Liver (tissue), 3 donors: ENCODE measurements at regions not wholly inside any gene's neighbourhood (a gene's known extent, or its start where the extent isn't known, plus 50 kb on each side); places are given as distances from the start of the nearest gene placed in this dataset.

Experiments used
- ATF3 ChIP-seq: IDR thresholded peaks from 2 replicates; pipeline ENCODE4 v1.6.1; 2016; ENCODE audit warnings: antibody characterized with exemption
- EGR1 ChIP-seq, 2 donors: IDR thresholded peaks; 2 replicates each; pipeline ENCODE4 v1.6.1; 2016 to 2018; ENCODE audit warnings: antibody characterized with exemption in 2 of 2, low read depth in 2 of 2
- GABPA ChIP-seq, 2 donors: IDR thresholded peaks in 1 of 2; conservative IDR thresholded peaks in 1 of 2; 2 replicates each; pipeline ENCODE4 v1.6.1; 2016; ENCODE audit warnings: antibody characterized with exemption in 2 of 2, mild to moderate bottlenecking in 1 of 2, moderate library complexity in 1 of 2
- HNF4A ChIP-seq, 2 donors: conservative IDR thresholded peaks; 2 replicates each; pipeline ENCODE4 v1.6.1; 2016; ENCODE audit warnings: antibody characterized with exemption in 2 of 2, mild to moderate bottlenecking in 2 of 2
- JUND ChIP-seq, 2 donors: IDR thresholded peaks; 2 replicates each; pipeline ENCODE4 v1.6.1; 2016; ENCODE audit warnings: antibody characterized with exemption in 2 of 2
- MAX ChIP-seq: IDR thresholded peaks from 2 replicates; pipeline ENCODE4 v1.6.1; 2016; ENCODE audit warnings: antibody characterized with exemption
- RAD21 ChIP-seq, 2 donors: IDR thresholded peaks; 2 replicates each; pipeline ENCODE4 v1.6.1; 2016; ENCODE audit warnings: antibody characterized with exemption in 2 of 2, mild to moderate bottlenecking in 2 of 2
- REST ChIP-seq: IDR thresholded peaks from 2 replicates; pipeline ENCODE4 v1.6.1; 2016; ENCODE audit warnings: antibody characterized with exemption, mild to moderate bottlenecking
- TAF1 ChIP-seq: conservative IDR thresholded peaks from 2 replicates; pipeline ENCODE4 v1.6.1; 2016; ENCODE audit warnings: antibody characterized with exemption, mild to moderate bottlenecking
- TF ChIP-seq, protein P1 (sequence below): fragments of 150-350 bp; IDR thresholded peaks from 2 replicates; pipeline ENCODE4 v1.5.1; 2017; ENCODE audit warnings: improper control_type of control experiment, low read depth, low read length; ENCODE audit not compliant: missing input control
- donor health status: healthy.
- donor health status: healthy.

DNA sequence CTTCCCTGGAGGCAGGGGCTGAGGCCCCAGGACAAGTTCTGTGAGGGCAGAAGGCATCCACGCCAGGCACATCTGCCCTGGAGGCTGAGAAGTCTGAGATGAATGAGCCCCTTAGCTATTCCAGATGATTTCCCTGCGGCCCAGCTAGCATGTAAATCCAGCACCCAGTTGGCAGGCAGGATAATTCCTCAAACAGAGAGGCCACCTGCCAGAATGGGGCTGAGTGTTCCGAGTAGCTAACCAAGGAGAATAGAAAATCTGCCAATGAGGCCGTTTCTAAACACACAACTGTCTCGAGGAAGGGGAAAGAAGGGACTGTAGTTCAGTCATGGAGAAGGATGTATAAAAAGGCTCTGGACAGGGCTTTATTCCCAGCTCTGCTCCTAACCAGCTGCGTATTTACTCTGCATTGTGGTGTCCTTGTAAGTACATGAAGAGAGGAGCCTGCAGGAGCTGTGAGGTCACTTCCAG lies 211.4 kb upstream of the CDYL start:
- TF ChIP-seq TAF1 = no peak
- no peak for TF ChIP-seq EGR1 (IDR thresholded peaks at IDR 0.05; ENCODE audit: low read depth in 2 of 2)
- TF ChIP-seq ATF3 = no peak
- no peak for TF ChIP-seq MAX
- TF ChIP-seq, protein P1, sequence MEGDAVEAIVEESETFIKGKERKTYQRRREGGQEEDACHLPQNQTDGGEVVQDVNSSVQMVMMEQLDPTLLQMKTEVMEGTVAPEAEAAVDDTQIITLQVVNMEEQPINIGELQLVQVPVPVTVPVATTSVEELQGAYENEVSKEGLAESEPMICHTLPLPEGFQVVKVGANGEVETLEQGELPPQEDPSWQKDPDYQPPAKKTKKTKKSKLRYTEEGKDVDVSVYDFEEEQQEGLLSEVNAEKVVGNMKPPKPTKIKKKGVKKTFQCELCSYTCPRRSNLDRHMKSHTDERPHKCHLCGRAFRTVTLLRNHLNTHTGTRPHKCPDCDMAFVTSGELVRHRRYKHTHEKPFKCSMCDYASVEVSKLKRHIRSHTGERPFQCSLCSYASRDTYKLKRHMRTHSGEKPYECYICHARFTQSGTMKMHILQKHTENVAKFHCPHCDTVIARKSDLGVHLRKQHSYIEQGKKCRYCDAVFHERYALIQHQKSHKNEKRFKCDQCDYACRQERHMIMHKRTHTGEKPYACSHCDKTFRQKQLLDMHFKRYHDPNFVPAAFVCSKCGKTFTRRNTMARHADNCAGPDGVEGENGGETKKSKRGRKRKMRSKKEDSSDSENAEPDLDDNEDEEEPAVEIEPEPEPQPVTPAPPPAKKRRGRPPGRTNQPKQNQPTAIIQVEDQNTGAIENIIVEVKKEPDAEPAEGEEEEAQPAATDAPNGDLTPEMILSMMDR = no peak
- no peak for TF ChIP-seq HNF4A (conservative IDR thresholded peaks at IDR 0.05)
- no peak for TF ChIP-seq GABPA (IDR thresholded peaks at IDR 0.05 in 1 of 2, conservative IDR thresholded peaks at IDR 0.05 in 1 of 2)
- no peak for TF ChIP-seq JUND (IDR thresholded peaks at IDR 0.05)
- TF ChIP-seq RAD21 (IDR thresholded peaks at IDR 0.05) = no peak
- no peak for TF ChIP-seq REST
